ENCODE measurements at regions not wholly inside any gene's neighbourhood (a gene's known extent, or its start where the extent isn't known, plus 50 kb on each side); places are given as distances from the start of the nearest gene placed in this dataset.
"Not testable (repeated sequence)": the region's sequence is repeated elsewhere in the genome, so short reads cannot be mapped to it uniquely, and the experiment has no call there.

DNA sequence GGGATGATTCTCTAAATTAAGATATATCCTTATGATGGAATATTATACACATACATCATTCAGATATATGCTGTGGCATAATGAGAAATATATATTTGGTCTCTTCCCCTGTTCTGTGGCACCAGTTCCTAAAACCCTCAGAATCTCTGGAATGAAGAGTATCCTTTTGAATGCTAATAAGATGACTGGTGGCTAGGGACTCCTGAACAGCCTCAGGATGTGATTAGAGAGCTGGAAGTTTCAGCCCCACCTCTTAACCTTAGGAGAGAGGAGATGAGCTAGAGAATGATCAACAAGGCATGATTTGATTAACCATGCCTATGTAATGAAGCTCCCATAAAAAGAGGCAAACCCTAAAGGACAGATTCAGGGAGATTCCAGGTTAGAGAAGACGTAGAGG is 632.0 kb downstream of the IQCM start:
- H3K4me1 ChIP-seq (replicated peaks in 1 of 2), result no peaks in the 10 kb centered on the region
- H3K27ac ChIP-seq, result no peak overlapping the region
- no peaks in the 10 kb centered on the region for H3K36me3 ChIP-seq (replicated peaks in 1 of 2)
- no peaks in the 10 kb centered on the region for H3K27me3 ChIP-seq
- WGBS, 4 donors, result 79 to 89% (median 86%) methylated on average over 1 of the region's 1 CpG
- H3K4me3 ChIP-seq, result no peak overlapping the region
- no peak for DNase-seq
- intact Hi-C loops (cut with DNase I), result no loop called here
- no peak for TF ChIP-seq POLR2A (IDR thresholded peaks at IDR 0.05)
- TF ChIP-seq, protein P1, sequence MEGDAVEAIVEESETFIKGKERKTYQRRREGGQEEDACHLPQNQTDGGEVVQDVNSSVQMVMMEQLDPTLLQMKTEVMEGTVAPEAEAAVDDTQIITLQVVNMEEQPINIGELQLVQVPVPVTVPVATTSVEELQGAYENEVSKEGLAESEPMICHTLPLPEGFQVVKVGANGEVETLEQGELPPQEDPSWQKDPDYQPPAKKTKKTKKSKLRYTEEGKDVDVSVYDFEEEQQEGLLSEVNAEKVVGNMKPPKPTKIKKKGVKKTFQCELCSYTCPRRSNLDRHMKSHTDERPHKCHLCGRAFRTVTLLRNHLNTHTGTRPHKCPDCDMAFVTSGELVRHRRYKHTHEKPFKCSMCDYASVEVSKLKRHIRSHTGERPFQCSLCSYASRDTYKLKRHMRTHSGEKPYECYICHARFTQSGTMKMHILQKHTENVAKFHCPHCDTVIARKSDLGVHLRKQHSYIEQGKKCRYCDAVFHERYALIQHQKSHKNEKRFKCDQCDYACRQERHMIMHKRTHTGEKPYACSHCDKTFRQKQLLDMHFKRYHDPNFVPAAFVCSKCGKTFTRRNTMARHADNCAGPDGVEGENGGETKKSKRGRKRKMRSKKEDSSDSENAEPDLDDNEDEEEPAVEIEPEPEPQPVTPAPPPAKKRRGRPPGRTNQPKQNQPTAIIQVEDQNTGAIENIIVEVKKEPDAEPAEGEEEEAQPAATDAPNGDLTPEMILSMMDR (IDR thresholded peaks at IDR 0.05), result no peak
- peaks cover 0 to 4% (median 0%) of the 10 kb centered on the region in 3 donors for H3K9me3 ChIP-seq (replicated peaks in 1 of 3)

DNA sequence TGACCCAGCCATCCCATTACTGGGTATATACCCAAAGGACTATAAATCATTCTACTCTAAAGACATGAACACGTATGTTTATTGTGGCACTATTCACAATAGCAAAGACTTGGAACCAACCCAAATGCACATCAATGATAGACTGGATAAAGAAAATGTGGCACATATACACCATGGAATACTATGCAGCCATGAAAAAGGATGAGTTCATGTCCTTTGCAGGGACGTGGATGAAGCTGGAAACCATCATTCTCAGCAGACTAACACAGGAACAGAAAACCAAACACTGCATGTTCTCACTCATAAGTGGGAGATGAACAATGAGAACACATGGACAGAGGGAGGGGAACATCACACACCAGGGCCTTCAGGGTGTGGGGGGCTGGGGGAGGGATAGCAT is 634.2 kb downstream of the IQCM start:
- H3K27me3 ChIP-seq; H3K27ac ChIP-seq; H3K36me3 ChIP-seq (replicated peaks in 1 of 2); H3K4me1 ChIP-seq (replicated peaks in 1 of 2); DNase-seq; H3K9me3 ChIP-seq (replicated peaks in 1 of 3); intact Hi-C loops (cut with DNase I); H3K4me3 ChIP-seq: not testable (repeated sequence)
- WGBS, 4 donors, result 66 to 77% (median 68%) methylated on average over 2 of the region's 2 CpGs

DNA sequence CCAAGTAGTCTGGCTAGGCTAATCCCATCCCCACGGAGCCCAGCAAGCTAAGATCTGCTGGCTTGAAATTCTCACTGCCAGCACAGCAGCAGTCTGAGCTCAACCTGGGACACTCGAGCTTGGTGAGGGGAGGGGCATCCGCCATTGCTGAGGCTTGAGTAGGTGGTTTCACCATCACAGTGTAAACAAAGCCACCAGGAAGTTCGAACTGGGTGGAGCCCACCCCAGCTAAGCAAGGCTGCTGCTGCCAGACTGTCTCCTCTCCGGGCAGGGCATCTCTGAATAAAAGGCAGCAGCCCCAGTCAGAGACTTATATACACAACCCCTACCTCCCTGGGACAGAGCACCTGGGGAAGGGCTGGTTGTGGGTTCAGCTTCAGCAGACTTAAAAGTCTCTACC is 639.6 kb downstream of the IQCM start:
- no peak overlapping the region for H3K4me3 ChIP-seq
- TF ChIP-seq, protein P1 (IDR thresholded peaks at IDR 0.05), result no peak
- no peak for TF ChIP-seq POLR2A (IDR thresholded peaks at IDR 0.05)
- no peak overlapping the region for H3K27ac ChIP-seq
- intact Hi-C loops (cut with DNase I), result no loop called here
- DNase-seq, result no peak
- no peaks in the 10 kb centered on the region for H3K9me3 ChIP-seq (replicated peaks in 1 of 3)
- 48 to 59% (median 52%) methylated on average over 3 to 5 of the region's 5 CpGs for WGBS, 4 donors
- no peaks in the 10 kb centered on the region for H3K36me3 ChIP-seq (replicated peaks in 1 of 2)
- no peaks in the 10 kb centered on the region for H3K27me3 ChIP-seq
- H3K4me1 ChIP-seq (replicated peaks in 1 of 2), result no peaks in the 10 kb centered on the region

DNA sequence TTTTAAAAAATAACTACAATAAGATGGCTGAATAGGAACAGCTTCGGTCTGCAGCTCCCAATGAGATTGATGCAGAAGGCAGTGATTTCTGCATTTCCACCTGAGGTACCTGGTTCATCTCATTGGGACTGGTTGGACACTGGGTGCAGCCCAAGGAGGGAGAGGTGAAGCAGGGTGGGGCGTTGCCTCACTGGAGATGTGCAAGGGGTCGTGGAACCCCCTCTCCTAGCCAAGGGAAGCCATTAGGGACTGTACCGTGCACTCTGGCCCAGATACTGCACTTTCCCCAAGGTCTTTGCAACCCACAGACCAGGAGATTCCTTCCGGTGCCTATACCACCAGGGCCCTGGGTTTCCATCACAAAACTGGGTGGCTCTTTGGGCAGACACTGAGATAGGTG is 640.1 kb downstream of the IQCM start:
- WGBS, 4 donors, result 59 to 84% (median 72%) methylated on average over 4 to 5 of the region's 5 CpGs
- no peak overlapping the region for H3K27ac ChIP-seq

More for the DNA sequence above, 640.1 kb downstream of the IQCM start:
- no peaks in the 10 kb centered on the region for H3K9me3 ChIP-seq (replicated peaks in 1 of 3)
- no peaks in the 10 kb centered on the region for H3K4me1 ChIP-seq (replicated peaks in 1 of 2)
- no peak for DNase-seq
- intact Hi-C loops (cut with DNase I), result no loop called here
- no peaks in the 10 kb centered on the region for H3K36me3 ChIP-seq (replicated peaks in 1 of 2)
- TF ChIP-seq, protein P1 (IDR thresholded peaks at IDR 0.05), result no peak
- no peak for TF ChIP-seq POLR2A (IDR thresholded peaks at IDR 0.05)
- no peaks in the 10 kb centered on the region for H3K27me3 ChIP-seq
- no peak overlapping the region for H3K4me3 ChIP-seq
